GM21526 (cell line): ENCODE measurements at regions not wholly inside any gene's neighbourhood (a gene's known extent, or its start where the extent isn't known, plus 50 kb on each side); places are given as distances from the start of the nearest gene placed in this dataset.

ENCODE experiments used
- ATAC-seq: cut with Tn5 transposase; IDR thresholded peaks from one replicate; pipeline ENCODE4 v1.9.1; 2021; ENCODE audit warnings: moderate library complexity; ENCODE audit not compliant: unreplicated experiment, low FRiP score

DNA sequence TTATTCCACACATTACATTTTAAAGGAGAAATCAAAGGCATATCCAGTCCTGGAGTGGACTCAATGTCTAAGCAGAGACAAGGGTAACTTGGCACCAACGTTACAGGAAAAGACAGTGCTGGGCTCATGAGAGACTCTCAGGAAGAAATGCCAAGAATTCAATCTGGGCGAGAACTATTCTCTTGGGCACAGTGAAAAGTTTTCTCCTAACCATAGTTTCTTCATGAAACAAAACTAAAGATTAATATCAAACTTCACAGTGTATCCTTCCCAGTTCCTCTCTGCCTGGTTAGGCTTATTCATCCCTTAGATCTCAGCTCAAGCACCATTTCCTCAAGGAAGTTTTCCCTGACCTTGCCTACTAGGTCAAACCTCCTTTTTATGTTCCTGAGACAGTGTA lies 109.4 kb upstream of the TLL1 start:
- ATAC-seq, result no peak

- no peak for ATAC-seq
Measured at GRCh38 chr4:165765053-165765452, 108.0 kb upstream of the TLL1 start.

DNA sequence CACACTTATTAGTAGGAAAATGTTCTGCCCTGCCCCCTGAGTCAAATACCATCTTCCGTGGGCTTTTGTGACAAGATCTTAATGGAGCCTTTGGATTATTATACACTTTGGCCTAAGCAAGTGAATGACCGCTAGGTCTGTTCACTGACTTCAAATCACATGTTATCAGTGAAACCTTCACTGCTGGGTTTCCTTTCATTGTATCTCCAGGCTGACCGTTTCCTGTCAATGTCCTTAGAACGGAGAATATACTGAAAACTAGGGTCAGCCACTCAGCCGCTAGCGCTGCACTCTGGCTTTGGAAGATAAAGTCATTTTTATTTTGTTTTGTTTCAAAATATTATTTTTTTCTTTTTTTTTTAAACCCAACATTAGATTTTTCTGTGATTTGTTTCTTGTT lies 107.0 kb upstream of the TLL1 start:
- ATAC-seq, result no peak

GRCh38 chr4:165766976-165767375 lies 106.1 kb upstream of the TLL1 start:
- no peak for ATAC-seq

GRCh38 chr4:165767671-165768070 lies 105.4 kb upstream of the TLL1 start:
- no peak for ATAC-seq

DNA sequence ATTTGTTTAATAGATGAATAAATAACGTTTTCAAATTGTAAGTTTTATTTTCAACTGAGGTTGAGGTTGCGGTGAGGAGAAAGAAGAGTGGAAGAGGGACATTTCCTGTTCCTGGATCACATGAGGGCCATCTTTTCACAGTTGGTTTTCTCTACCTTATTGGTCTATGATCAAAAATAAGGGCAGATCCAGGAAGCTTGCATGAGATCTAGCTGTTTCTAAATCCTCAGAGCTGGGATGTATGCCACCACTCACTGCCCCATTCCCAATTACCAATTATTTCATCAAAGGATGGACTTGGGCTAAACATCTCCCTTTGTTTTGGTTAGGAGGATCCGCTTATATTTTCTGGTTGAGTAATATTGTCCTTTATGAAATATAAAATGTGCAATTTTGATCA lies 104.8 kb upstream of the TLL1 start:
- no peak for ATAC-seq

- ATAC-seq, result no peak
Measured at GRCh38 chr4:165774326-165774725, 98.7 kb upstream of the TLL1 start.

- ATAC-seq, result no peak
Measured at GRCh38 chr4:165779950-165780670, 92.9 kb upstream of the TLL1 start.

DNA sequence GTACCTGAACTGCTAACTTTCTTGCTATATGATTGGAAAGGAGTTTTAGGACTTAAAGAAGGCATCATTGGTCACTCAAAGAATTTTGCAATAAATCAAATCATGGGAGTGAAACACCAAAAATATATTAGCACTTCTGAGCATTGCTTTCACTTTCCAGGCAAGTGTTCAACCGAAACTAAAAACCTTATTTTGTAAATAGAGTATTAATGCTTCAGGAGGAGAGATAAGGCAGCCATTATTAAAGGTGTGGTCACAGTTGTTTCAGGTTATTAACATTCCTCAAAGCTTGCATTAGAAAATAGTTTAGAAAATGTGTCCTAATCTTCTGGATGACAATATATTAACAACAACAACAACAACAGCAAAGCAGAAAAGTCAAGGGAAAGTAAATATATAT lies 92.3 kb upstream of the TLL1 start:
- ATAC-seq, result no peak

DNA sequence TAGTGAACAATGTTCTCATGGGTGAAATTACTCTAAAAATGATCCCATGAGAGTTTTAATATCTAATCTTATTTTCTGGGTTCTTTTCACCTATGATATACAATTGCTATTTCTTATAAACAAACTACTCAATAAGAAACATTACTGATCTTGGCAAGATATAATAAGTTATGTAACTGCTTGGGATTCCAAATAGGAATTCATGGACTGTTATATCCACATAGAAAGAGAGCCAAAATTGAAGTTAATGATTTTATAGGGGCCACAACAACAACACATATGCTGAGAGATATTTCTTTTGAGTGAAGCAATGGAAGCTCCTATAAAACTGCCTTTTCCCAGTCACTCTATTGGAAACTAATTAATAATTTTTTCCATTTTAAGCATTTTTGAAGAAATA lies 90.4 kb upstream of the TLL1 start:
- ATAC-seq, result no peak

GRCh38 chr4:165783626-165784025 lies 89.4 kb upstream of the TLL1 start:
- ATAC-seq, result no peak

- no peak for ATAC-seq
Measured at GRCh38 chr4:165784672-165785071, 88.4 kb upstream of the TLL1 start.

DNA sequence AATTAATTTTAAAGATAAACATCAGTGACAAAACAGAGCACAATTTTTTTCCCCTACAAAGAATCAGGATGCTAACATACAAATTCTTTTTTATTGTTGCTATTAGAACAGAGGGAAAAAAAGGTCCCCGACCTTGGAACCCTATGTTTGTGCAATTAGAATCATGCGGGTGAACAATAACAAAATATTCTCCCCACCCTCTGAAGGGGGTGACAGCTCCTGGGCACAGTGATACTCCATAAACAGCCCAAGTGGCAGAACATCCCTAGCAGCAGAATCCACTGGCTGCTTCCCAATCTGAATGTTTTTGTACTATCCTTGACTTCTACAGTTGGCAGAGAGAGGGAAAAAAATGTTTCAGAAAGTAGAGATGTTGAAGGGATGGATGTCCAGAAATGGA lies 87.7 kb upstream of the TLL1 start:
- no peak for ATAC-seq

DNA sequence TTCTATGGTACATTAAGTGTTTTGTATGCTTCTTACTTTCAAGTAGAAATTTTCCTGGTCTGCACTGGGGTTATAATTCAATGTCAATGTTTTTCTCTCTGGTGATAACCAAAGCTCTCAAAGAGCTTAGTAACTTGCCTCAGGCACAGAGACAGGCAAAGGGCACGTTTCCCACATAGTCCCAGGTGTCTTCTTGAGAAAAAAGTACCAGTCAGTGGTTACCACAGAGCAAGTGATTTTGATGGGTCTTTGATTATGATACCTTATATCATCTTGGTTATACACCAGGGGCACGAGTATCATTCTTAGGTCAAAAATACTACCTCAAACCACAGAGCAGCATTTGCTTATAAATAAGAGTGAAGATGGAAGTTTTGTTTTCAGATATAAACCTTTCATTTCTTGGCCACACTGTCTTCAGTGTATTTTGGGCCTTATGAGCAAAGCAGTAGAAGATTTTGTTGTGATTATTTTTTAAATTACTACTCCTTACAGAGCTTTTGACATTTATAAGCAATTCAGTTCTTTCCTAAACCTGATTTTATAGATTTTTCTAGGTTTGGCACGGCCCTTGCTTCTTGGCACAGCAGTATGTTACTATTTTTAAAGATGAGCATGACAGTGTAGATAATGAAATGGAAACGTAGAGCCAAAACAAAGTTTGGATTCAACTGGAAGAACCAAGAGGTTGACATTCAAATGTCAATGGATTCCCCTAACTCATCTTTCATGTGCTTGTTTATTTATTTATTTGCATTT lies 85.3 kb upstream of the TLL1 start:
- no peak for ATAC-seq

- no peak for ATAC-seq
Measured at GRCh38 chr4:165788686-165789463, 84.2 kb upstream of the TLL1 start.

DNA sequence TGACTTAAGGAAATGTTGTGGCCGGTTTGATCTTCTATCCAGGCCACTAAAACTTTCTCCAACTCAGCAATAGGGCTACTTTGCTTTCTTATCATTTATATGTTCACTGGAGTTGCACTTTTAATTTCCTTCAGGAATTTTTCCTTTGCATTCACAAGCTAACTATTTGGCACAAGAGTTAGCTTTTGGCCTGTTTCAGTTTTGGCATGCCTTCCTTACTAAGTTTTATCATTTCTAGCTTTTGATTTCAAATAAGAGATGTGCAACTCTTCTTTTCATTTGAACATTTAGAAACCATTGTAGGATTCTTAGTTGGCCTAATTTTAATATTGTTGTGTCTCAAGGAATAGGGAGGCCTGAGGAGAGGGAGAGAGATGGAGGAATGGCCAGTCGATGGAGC lies 79.8 kb upstream of the TLL1 start:
- ATAC-seq, result no peak

DNA sequence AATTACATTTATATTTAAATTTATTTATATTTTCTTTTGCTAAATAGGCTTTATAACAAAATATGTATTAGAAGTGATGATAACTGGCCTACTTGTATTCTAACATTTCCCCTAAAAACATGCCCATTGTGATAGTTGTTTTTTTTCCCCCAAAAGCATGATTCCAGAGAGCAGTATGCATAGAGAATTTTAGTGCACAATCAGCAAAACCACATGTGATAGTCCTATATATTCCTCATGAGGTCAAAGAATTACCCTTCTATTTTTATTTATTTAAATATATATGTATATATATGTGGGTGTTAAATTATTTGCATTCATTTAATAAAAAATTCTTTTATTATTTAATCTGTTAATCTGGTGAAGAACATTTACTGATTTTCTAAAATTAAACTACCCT lies 78.2 kb upstream of the TLL1 start:
- no peak for ATAC-seq

GRCh38 chr4:165799384-165799815 lies 73.6 kb upstream of the TLL1 start:
- no peak for ATAC-seq

DNA sequence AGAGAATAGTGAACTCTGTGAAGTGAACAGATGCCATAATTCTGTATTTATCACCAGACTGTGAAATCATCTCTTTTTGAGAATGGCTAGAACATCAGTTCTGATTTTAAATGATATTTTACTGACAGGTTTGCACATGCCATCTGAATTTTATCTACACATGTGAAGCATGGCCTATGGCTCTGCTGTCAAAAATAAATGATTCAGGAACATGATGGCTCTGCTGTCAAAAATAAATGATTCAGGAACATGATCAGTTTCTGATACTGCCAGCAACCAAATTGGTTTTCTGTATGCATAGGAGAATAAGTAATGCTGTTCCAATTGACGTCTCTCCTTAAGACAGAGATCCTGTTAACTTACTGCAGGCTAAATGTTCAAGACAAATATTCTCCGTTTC lies 70.6 kb upstream of the TLL1 start:
- no peak for ATAC-seq

- no peak for ATAC-seq
Measured at GRCh38 chr4:165803005-165803404, 70.0 kb upstream of the TLL1 start.

DNA sequence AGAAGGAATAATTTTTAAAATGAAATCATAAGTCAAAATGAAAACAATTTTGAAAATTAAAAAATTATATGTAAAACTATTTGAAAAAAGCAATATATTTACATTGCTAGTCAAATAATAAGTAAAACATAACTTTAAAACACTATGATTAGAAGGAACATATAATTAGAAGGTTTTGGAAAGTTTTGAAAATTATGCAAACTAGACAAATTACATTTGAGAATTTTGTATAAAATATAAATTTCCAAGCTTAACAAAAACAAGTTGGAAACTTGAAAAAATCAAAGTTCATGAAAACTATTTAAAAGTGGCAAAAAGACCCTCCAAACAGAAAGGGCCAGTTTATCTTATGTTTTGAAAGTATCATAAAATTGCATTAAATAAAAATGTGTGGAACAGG lies 67.6 kb upstream of the TLL1 start:
- ATAC-seq, result no peak
